Astrocyte (in vitro differentiated cells and primary cell): ENCODE measurements at regions not wholly inside any gene's neighbourhood (a gene's known extent, or its start where the extent isn't known, plus 50 kb on each side); places are given as distances from the start of the nearest gene placed in this dataset.

Experiments used
- DNase-seq: peaks from one replicate; pipeline ENCODE4 v3.0.0-alpha.2; 2010; ENCODE audit warnings: low read depth
- FAIRE-seq: peaks from 2 replicates; lab custom pipeline; 2011; peaks lifted over from hg19 to GRCh38; lab: Jason Lieb, UNC
- H2AFZ ChIP-seq: 2 replicates; pipeline ENCODE4 v1.6.0; 2012; ENCODE audit warnings: low read depth, low read length, inconsistent platforms
- H3K27ac ChIP-seq: 2 replicates; pipeline ENCODE4 v1.5.1; 2011; ENCODE audit warnings: low read depth, low read length, inconsistent platforms
- H3K27me3 ChIP-seq: 2 replicates; pipeline ENCODE4 v1.6.0; 2011; ENCODE audit warnings: low read length, inconsistent platforms; ENCODE audit not compliant: insufficient read depth
- H3K36me3 ChIP-seq: 2 replicates; pipeline ENCODE4 v1.5.1; 2011; ENCODE audit warnings: low read length, inconsistent platforms; ENCODE audit not compliant: insufficient read depth
- H3K4me1 ChIP-seq: 2 replicates; pipeline ENCODE4 v1.5.1; 2011; ENCODE audit warnings: low read length, inconsistent platforms; ENCODE audit not compliant: insufficient read depth
- H3K4me2 ChIP-seq: 2 replicates; pipeline ENCODE4 v1.6.0; 2012; ENCODE audit warnings: low read length, inconsistent platforms
- H3K4me3 ChIP-seq: 2 replicates; pipeline ENCODE4 v1.5.1; 2011; ENCODE audit warnings: low read depth, mild to moderate bottlenecking, low read length, inconsistent platforms; ENCODE audit not compliant: insufficient read depth
- H3K79me2 ChIP-seq: 2 replicates; pipeline ENCODE4 v1.6.0; 2012; ENCODE audit warnings: mild to moderate bottlenecking, low read length, inconsistent platforms; ENCODE audit not compliant: insufficient read depth
- H3K9ac ChIP-seq: 2 replicates; pipeline ENCODE4 v1.6.0; 2012; ENCODE audit warnings: mild to moderate bottlenecking, low read length, inconsistent platforms
- H3K9me3 ChIP-seq: 2 replicates; pipeline ENCODE4 v1.5.1; 2012; ENCODE audit warnings: low read depth, mild to moderate bottlenecking, low read length, inconsistent platforms; ENCODE audit not compliant: insufficient read depth
- H4K20me1 ChIP-seq: 2 replicates; pipeline ENCODE4 v1.6.0; 2012; ENCODE audit warnings: low read length, inconsistent platforms; ENCODE audit not compliant: insufficient read depth
- H3K27ac Mint-ChIP-seq: one replicate; pipeline ENCODE4 v1.8.0; 2021; ENCODE audit warnings: mild to moderate bottlenecking, mixed read lengths; ENCODE audit not compliant: unreplicated experiment
- H3K27me3 Mint-ChIP-seq: one replicate; pipeline ENCODE4 v1.8.0; 2021; ENCODE audit warnings: low read depth, mixed read lengths; ENCODE audit not compliant: unreplicated experiment
- H3K36me3 Mint-ChIP-seq: one replicate; pipeline ENCODE4 v1.8.0; 2021; ENCODE audit warnings: low read depth, mixed read lengths; ENCODE audit not compliant: unreplicated experiment
- H3K4me1 Mint-ChIP-seq: one replicate; pipeline ENCODE4 v1.8.0; 2021; ENCODE audit warnings: low read depth, mixed read lengths; ENCODE audit not compliant: unreplicated experiment
- H3K4me3 Mint-ChIP-seq: one replicate; pipeline ENCODE4 v1.8.0; 2021; ENCODE audit warnings: mild to moderate bottlenecking, moderate library complexity, mixed read lengths; ENCODE audit not compliant: unreplicated experiment
- H3K9me3 Mint-ChIP-seq: one replicate; pipeline ENCODE4 v1.8.0; 2021; ENCODE audit warnings: mild to moderate bottlenecking, mixed read lengths; ENCODE audit not compliant: unreplicated experiment
- EZH2 ChIP-seq: IDR thresholded peaks from 2 replicates; pipeline ENCODE4 v1.6.1; 2012; ENCODE audit warnings: mild to moderate bottlenecking, low read length, inconsistent platforms; ENCODE audit not compliant: insufficient read depth
- TF ChIP-seq, protein P1 (sequence below): IDR thresholded peaks from 2 replicates; pipeline ENCODE4 v1.5.1; 2011; ENCODE audit warnings: low read depth, mild to moderate bottlenecking, inconsistent platforms, low read length, moderate library complexity; ENCODE audit not compliant: insufficient read depth

DNA sequence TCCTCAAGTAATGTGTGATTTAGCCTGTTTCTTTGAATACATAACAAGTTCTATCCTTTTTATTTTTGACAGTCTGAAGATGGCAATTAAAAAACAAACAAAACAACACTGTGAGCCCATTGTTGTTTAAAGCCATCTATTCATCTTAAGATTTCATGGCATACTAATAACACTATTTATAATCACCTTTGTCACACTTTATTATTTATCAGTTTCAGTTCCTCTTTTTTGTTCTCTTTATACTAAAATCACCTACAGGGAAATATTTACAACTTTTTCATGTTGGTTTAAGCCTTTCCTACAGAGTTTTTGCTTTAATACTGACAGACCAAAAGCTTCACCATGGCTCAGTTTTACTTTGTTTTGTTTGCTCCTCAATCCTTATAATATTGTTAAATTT lies 247.4 kb upstream of the CTSO start:
- H3K4me2 ChIP-seq, result no peak overlapping the region
- H2AFZ ChIP-seq, result no peak overlapping the region
- H3K27me3 ChIP-seq, result no peaks in the 10 kb centered on the region
- no peaks in the 10 kb centered on the region for H4K20me1 ChIP-seq
- H3K79me2 ChIP-seq, result no peaks in the 10 kb centered on the region
- no peak overlapping the region for H3K27ac ChIP-seq
- Mint-ChIP-seq H3K27me3 (no peaks in the 10 kb centered on the region), H3K4me1 (peaks cover under 1% of the 10 kb centered on the region), H3K9me3 (peaks cover 4% of the 10 kb centered on the region), H3K27ac (no peak overlapping the region), H3K36me3 (no peaks in the 10 kb centered on the region), H3K4me3 (no peak overlapping the region)
- no peaks in the 10 kb centered on the region for H3K4me1 ChIP-seq
- H3K9ac ChIP-seq, result no peak overlapping the region
- H3K4me3 ChIP-seq, result no peak overlapping the region
- TF ChIP-seq, protein P1, sequence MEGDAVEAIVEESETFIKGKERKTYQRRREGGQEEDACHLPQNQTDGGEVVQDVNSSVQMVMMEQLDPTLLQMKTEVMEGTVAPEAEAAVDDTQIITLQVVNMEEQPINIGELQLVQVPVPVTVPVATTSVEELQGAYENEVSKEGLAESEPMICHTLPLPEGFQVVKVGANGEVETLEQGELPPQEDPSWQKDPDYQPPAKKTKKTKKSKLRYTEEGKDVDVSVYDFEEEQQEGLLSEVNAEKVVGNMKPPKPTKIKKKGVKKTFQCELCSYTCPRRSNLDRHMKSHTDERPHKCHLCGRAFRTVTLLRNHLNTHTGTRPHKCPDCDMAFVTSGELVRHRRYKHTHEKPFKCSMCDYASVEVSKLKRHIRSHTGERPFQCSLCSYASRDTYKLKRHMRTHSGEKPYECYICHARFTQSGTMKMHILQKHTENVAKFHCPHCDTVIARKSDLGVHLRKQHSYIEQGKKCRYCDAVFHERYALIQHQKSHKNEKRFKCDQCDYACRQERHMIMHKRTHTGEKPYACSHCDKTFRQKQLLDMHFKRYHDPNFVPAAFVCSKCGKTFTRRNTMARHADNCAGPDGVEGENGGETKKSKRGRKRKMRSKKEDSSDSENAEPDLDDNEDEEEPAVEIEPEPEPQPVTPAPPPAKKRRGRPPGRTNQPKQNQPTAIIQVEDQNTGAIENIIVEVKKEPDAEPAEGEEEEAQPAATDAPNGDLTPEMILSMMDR, result no peak
- no peak for TF ChIP-seq EZH2
- no peaks in the 10 kb centered on the region for H3K9me3 ChIP-seq
- H3K36me3 ChIP-seq, result no peaks in the 10 kb centered on the region
- DNase-seq, result no peak
- no peak for FAIRE-seq

DNA sequence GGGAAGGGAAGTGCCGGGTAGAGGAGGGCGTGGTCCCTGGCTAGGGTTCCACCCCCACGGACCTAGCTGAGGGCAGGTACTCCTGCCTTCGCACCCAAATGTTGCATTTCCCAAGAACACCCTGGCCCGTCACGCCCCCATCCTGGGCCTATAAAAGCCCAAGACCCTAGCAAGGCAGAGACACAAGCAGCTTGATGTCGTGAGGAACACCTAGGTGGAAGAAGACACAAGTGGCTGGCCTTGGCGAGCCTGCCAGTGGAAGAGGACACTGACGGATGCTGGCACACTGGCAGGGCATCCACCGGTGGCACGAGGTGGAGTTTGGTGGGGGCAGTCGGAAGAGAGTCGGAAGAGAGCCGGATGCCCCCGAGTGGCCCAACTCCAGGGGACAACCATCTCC lies 244.8 kb upstream of the CTSO start:
- H3K27ac ChIP-seq, result no peak overlapping the region
- no peak for FAIRE-seq

DNA sequence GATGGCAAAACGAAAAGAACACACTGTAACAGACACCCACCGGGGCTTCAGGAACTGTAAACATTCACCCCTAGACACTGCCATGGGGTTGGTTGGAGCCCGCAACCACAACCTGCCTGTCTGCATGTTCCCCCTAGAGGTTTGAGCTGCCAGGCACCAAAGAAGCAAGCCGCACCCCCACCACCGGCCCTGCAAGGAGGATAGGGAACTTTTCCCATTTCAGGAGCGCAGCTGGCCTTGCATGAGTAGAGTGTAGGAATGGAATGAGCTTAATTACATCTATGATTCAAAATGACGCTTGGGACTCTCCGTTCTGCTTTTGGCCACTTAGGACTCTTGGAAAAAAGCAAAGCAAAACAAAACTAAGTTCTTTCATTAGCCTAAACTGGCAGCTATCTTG lies 243.6 kb upstream of the CTSO start:
- H3K4me1 Mint-ChIP-seq, result peaks cover 20% of the 10 kb centered on the region
- FAIRE-seq, result no peak
- Histone ChIP-seq H2AFZ (no peak overlapping the region), H3K4me3 (no peak overlapping the region), H3K27me3 (no peaks in the 10 kb centered on the region), H3K4me2 (no peak overlapping the region), H3K9me3 (no peaks in the 10 kb centered on the region), H3K9ac (no peak overlapping the region), H3K36me3 (no peaks in the 10 kb centered on the region), H4K20me1 (no peaks in the 10 kb centered on the region), H3K27ac (no peak overlapping the region), H3K4me1 (peaks cover 8% of the 10 kb centered on the region), H3K79me2 (no peaks in the 10 kb centered on the region)
- H3K9me3 Mint-ChIP-seq, result peaks cover 4% of the 10 kb centered on the region
- H3K36me3 Mint-ChIP-seq, result no peaks in the 10 kb centered on the region
- no peak overlapping the region for H3K27ac Mint-ChIP-seq
- no peak for TF ChIP-seq EZH2
- TF ChIP-seq, protein P1, result no peak
- H3K27me3 Mint-ChIP-seq, result no peaks in the 10 kb centered on the region
- no peak overlapping the region for H3K4me3 Mint-ChIP-seq
- DNase-seq, result no peak

More for the DNA sequence above, 244.8 kb upstream of the CTSO start:
- Mint-ChIP-seq H3K4me1 (peaks cover 13% of the 10 kb centered on the region), H3K36me3 (no peaks in the 10 kb centered on the region), H3K4me3 (no peak overlapping the region), H3K27me3 (no peaks in the 10 kb centered on the region), H3K27ac (no peak overlapping the region), H3K9me3 (peaks cover 4% of the 10 kb centered on the region)
- H3K4me1 ChIP-seq, result peaks cover 3% of the 10 kb centered on the region
- H3K27me3 ChIP-seq, result no peaks in the 10 kb centered on the region
- H3K9ac ChIP-seq, result no peak overlapping the region
- H4K20me1 ChIP-seq, result no peaks in the 10 kb centered on the region
- H3K36me3 ChIP-seq, result no peaks in the 10 kb centered on the region
- no peak overlapping the region for H3K4me2 ChIP-seq
- no peak for TF ChIP-seq EZH2
- TF ChIP-seq, protein P1, result no peak
- no peak overlapping the region for H3K4me3 ChIP-seq
- no peaks in the 10 kb centered on the region for H3K9me3 ChIP-seq
- no peak overlapping the region for H2AFZ ChIP-seq
- no peak for DNase-seq
- H3K79me2 ChIP-seq, result no peaks in the 10 kb centered on the region
